ENCODE measurements at regions not wholly inside any gene's neighbourhood (a gene's known extent, or its start where the extent isn't known, plus 50 kb on each side); places are given as distances from the start of the nearest gene placed in this dataset.
"Not testable (repeated sequence)": the region's sequence is repeated elsewhere in the genome, so short reads cannot be mapped to it uniquely, and the experiment has no call there.

DNA sequence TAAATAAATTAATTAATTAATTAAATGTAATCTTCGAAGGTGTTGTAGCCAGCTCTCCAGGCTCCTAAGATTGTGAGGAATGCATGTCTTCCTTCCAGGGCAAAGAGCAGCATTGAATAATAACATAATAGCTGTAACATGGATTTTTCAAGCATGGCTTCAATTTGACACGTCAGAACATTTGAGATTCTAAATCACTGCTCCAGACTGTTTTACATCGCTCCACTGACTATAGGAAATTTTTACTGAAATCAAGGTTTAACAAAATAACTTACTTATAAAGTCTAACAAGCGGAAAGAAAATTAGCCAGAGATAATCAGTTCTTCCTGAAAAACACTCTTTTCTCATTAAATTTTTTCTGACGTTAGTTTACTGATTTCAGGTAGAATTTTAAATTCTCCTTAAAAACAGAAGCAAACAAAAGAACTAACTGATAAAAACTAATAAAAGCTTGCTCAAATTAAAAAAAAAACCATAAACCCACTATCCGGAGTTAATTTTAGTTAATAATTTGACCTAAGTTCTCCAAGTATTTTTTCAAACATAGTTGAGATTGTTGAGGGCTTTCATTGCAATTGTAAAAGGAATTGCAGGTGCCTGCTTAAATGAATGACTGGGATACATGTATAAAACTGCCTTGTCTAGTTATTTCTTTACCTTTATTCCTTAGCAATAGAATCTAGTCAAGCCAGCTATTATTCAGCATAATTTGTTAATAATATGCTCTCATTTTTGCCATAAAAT lies 51.2 kb upstream of the SGCE start:
- DNase-seq = no peak
- H3K9me3 Mint-ChIP-seq = no peaks in the 10 kb centered on the region
- H3K36me3 Mint-ChIP-seq (ENCODE audit: insufficient read depth in 2 of 2) = no peaks in the 10 kb centered on the region
- H3K27ac Mint-ChIP-seq = no peak overlapping the region
- no peaks in the 10 kb centered on the region for H3K27me3 Mint-ChIP-seq (ENCODE audit: low read depth)
- H3K4me3 Mint-ChIP-seq = no peak overlapping the region
- H3K4me1 Mint-ChIP-seq (ENCODE audit: low read depth) = no peaks in the 10 kb centered on the region
- ATAC-seq (replicated peaks in 1 of 2) = no peak

DNA sequence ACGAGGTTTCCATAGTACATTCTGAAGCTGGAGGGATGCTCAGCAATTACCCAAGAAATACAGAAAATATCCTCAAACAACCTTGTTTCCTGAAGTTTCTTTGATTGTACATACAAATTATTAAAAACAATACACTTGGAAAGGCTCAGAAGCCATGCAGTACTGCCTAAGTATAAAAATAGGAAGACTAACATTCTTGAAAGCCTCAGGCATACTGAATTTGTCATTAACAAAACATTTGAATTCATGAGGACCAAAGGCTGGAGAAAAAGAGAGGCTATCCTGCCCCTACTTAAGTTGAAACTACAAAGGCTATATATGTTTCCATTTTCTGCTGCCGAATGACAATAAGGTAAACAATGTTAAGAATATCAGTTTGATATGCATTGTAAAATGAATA lies 54.3 kb upstream of the SGCE start:
- Mint-ChIP-seq H3K36me3 (ENCODE audit: insufficient read depth in 2 of 2) (no peaks in the 10 kb centered on the region), H3K27ac (no peak overlapping the region), H3K27me3 (ENCODE audit: low read depth) (no peaks in the 10 kb centered on the region), H3K4me1 (ENCODE audit: low read depth) (no peaks in the 10 kb centered on the region), H3K9me3 (no peaks in the 10 kb centered on the region), H3K4me3 (no peak overlapping the region)
- DNase-seq (no peak), ATAC-seq (replicated peaks in 1 of 2) (no peak)

DNA sequence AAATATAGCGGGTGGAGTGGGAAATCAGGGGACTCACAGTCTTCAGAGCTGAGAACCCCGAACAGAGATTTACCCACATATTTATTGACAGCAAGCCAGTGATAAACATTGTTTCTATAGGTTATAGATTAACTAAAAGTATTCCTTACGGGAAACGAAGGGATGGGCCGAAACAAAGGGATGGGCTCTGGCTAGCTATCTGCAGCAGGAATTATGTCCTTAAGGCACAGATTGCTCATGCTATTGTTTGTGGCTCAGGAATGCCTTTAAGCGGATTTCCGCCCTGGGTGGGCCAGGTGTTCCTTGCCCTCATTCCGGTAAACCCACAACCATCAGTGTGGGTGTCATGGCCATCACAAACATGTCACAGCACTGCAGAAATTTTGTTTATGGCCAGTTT lies 66.4 kb upstream of the SGCE start:
- not testable (repeated sequence) for H3K4me3 Mint-ChIP-seq; H3K27me3 Mint-ChIP-seq (ENCODE audit: low read depth); H3K27ac Mint-ChIP-seq; H3K9me3 Mint-ChIP-seq; ATAC-seq (replicated peaks in 1 of 2); H3K4me1 Mint-ChIP-seq (ENCODE audit: low read depth); DNase-seq; H3K36me3 Mint-ChIP-seq (ENCODE audit: insufficient read depth in 2 of 2)

- H3K27ac Mint-ChIP-seq; H3K9me3 Mint-ChIP-seq; DNase-seq; H3K4me1 Mint-ChIP-seq (ENCODE audit: low read depth); H3K36me3 Mint-ChIP-seq (ENCODE audit: insufficient read depth in 2 of 2); H3K4me3 Mint-ChIP-seq; ATAC-seq (replicated peaks in 1 of 2): not testable (repeated sequence)
- H3K27me3 Mint-ChIP-seq (ENCODE audit: low read depth) = peaks cover 10% of the 10 kb centered on the region
Observed at GRCh38 chr7:94728893-94729292, 73.0 kb upstream of the SGCE start.

DNA sequence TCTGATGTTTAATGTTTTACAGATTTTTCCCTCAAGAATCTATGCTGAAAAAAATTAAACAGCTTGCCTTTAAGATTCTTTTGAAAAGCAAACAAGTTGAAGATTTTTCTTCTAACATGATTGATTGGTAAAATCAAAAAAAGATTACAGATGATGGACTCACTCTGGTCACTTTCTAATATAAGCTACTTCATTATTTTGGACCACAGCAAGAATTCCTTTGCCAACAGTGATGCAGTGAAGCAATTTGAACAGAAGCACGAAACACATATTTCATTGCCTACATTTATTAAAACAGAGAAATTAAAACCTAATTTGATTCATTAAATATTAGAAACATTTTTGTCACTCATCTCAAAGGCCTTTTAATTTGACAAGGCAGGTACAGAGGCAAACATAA lies 82.1 kb upstream of the SGCE start:
- H3K27ac Mint-ChIP-seq = no peak overlapping the region
- DNase-seq (no peak), ATAC-seq (replicated peaks in 1 of 2) (no peak)
- H3K36me3 Mint-ChIP-seq (ENCODE audit: insufficient read depth in 2 of 2) = no peaks in the 10 kb centered on the region
- no peak overlapping the region for H3K4me3 Mint-ChIP-seq
- no peaks in the 10 kb centered on the region for H3K27me3 Mint-ChIP-seq (ENCODE audit: low read depth)
- H3K4me1 Mint-ChIP-seq (ENCODE audit: low read depth) = no peaks in the 10 kb centered on the region
- no peaks in the 10 kb centered on the region for H3K9me3 Mint-ChIP-seq

DNA sequence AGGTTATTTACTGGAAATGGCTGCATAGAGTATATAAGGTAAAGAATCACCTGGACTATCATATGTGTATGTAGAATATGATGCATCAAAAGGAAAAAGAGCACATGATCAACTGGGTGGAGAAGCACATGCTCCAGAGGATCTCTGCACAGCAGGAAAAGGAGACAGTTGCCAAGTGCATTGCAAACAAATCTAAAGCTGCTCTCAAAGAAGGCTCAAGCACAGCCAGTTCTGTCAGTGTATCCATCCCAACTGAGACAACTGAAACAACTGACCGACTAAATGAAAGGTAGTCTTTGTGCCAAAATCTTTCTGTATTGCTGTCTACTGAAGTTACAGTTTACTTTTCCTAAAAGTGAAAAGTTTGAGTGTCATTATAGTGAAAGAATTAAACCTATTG lies 83.2 kb upstream of the SGCE start:
- Mint-ChIP-seq H3K4me3 (no peak overlapping the region), H3K4me1 (ENCODE audit: low read depth) (no peaks in the 10 kb centered on the region), H3K9me3 (no peaks in the 10 kb centered on the region), H3K27ac (no peak overlapping the region), H3K27me3 (ENCODE audit: low read depth) (no peaks in the 10 kb centered on the region), H3K36me3 (ENCODE audit: insufficient read depth in 2 of 2) (no peaks in the 10 kb centered on the region)
- ATAC-seq (replicated peaks in 1 of 2) (no peak), DNase-seq (no peak)

DNA sequence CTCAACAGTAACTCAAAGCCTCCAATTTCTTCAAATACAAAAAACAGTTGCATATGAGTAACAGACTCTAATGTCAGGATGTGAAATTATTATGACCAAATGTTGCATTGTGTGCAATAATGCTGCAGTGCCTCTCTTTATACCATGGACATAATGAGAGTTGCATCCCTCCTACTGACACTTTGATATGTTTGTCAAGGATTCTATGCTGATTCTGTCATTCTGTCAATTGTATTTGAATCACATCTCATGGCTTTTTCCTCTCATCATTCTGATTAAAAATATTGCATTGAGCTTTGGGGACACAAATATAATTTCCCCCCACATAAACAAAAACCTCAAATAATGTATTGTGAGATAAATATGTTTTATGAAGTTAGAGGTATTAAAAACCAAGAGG lies 84.6 kb upstream of the SGCE start:
- no peaks in the 10 kb centered on the region for H3K9me3 Mint-ChIP-seq
- no peak overlapping the region for H3K27ac Mint-ChIP-seq
- DNase-seq (no peak), ATAC-seq (replicated peaks in 1 of 2) (no peak)
- H3K27me3 Mint-ChIP-seq (ENCODE audit: low read depth) = no peaks in the 10 kb centered on the region
- H3K36me3 Mint-ChIP-seq (ENCODE audit: insufficient read depth in 2 of 2) = no peaks in the 10 kb centered on the region
- no peak overlapping the region for H3K4me3 Mint-ChIP-seq
- no peaks in the 10 kb centered on the region for H3K4me1 Mint-ChIP-seq (ENCODE audit: low read depth)

DNA sequence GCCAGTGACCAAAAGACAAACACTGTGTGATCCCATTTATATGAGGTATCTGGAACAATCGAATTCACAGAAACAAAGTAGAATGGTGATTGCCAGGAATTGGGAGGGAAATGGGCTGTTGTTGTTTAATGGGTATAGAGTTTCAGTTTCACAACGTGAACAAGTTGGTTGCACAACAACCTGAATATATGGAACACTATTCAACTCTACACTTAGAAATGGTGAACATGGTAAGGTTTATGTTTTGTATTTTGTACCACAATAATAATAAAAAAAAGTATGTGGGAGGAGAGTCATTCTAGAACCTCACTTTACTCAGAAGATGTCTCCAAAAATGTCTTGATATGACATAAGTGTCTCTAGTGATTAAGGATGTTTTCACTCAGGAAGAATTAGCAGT lies 85.2 kb upstream of the SGCE start:
- Mint-ChIP-seq H3K4me1 (ENCODE audit: low read depth) (no peaks in the 10 kb centered on the region), H3K9me3 (no peaks in the 10 kb centered on the region), H3K4me3 (no peak overlapping the region), H3K36me3 (ENCODE audit: insufficient read depth in 2 of 2) (no peaks in the 10 kb centered on the region), H3K27ac (no peak overlapping the region), H3K27me3 (ENCODE audit: low read depth) (no peaks in the 10 kb centered on the region)
- peak in 1 of 2 donors; percentile 15 for ATAC-seq (replicated peaks in 1 of 2)
- DNase-seq = no peak

- H3K27me3 Mint-ChIP-seq (ENCODE audit: low read depth) = no peaks in the 10 kb centered on the region
- H3K9me3 Mint-ChIP-seq = peaks cover 0 to 6% of the 10 kb centered on the region in 2 donors
- ATAC-seq (replicated peaks in 1 of 2) = no peak
- DNase-seq = no peak
- no peak overlapping the region for H3K4me3 Mint-ChIP-seq
- H3K27ac Mint-ChIP-seq = no peak overlapping the region
- H3K36me3 Mint-ChIP-seq (ENCODE audit: insufficient read depth in 2 of 2) = no peaks in the 10 kb centered on the region
- no peaks in the 10 kb centered on the region for H3K4me1 Mint-ChIP-seq (ENCODE audit: low read depth)
Observed at GRCh38 chr7:94748376-94748775, 92.4 kb upstream of the SGCE start.

GRCh38 chr7:94760446-94761100 lies 104.6 kb upstream of the SGCE start:
- H3K4me3 Mint-ChIP-seq = no peak overlapping the region

GRCh38 chr7:94761451-94761850 lies 105.5 kb upstream of the SGCE start:
- no peak overlapping the region for H3K4me3 Mint-ChIP-seq
- H3K27ac Mint-ChIP-seq = no peak overlapping the region
- ATAC-seq (replicated peaks in 1 of 2) (no peak), DNase-seq (no peak)
- no peaks in the 10 kb centered on the region for H3K36me3 Mint-ChIP-seq (ENCODE audit: insufficient read depth in 2 of 2)
- no peaks in the 10 kb centered on the region for H3K27me3 Mint-ChIP-seq (ENCODE audit: low read depth)
- no peaks in the 10 kb centered on the region for H3K4me1 Mint-ChIP-seq (ENCODE audit: low read depth)
- H3K9me3 Mint-ChIP-seq = peaks cover 5% of the 10 kb centered on the region in 2 donors

More at GRCh38 chr7:94760446-94761100, 104.6 kb upstream of the SGCE start:
- H3K27ac Mint-ChIP-seq = no peak overlapping the region
- no peaks in the 10 kb centered on the region for H3K27me3 Mint-ChIP-seq (ENCODE audit: low read depth)
- peaks cover 7 to 11% of the 10 kb centered on the region in 2 donors for H3K9me3 Mint-ChIP-seq
- ATAC-seq (replicated peaks in 1 of 2) (no peak), DNase-seq (no peak)
- no peaks in the 10 kb centered on the region for H3K36me3 Mint-ChIP-seq (ENCODE audit: insufficient read depth in 2 of 2)
- no peaks in the 10 kb centered on the region for H3K4me1 Mint-ChIP-seq (ENCODE audit: low read depth)

GRCh38 chr7:94763268-94763667 lies 107.3 kb upstream of the SGCE start:
- no peak overlapping the region for H3K27ac Mint-ChIP-seq
- no peaks in the 10 kb centered on the region for H3K27me3 Mint-ChIP-seq (ENCODE audit: low read depth)
- ATAC-seq (replicated peaks in 1 of 2) (no peak), DNase-seq (no peak)
- no peaks in the 10 kb centered on the region for H3K4me1 Mint-ChIP-seq (ENCODE audit: low read depth)
- peaks cover 0 to 1% of the 10 kb centered on the region in 2 donors for H3K9me3 Mint-ChIP-seq
- no peak overlapping the region for H3K4me3 Mint-ChIP-seq
- H3K36me3 Mint-ChIP-seq (ENCODE audit: insufficient read depth in 2 of 2) = no peaks in the 10 kb centered on the region

DNA sequence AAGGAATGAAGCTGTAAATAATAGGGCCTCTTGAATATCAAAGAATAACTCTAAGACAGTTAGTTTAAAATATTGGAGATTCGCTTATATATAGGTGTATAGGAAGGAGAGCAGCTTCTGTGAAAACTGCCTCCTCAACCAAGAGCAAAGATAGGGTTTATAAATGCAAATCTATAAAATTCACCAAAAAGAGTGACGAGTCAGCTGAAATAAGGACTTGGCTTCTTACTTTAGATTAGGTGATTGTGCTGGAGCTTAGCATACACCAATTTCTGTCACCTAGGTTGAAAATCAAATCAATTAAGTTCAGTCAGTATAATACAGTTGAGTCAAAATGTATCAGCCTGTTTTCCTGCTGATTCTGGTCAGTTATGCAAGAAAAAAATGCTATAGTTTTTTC lies 113.8 kb upstream of the SGCE start:
- Mint-ChIP-seq H3K27me3 (ENCODE audit: low read depth) (no peaks in the 10 kb centered on the region), H3K36me3 (ENCODE audit: insufficient read depth in 2 of 2) (no peaks in the 10 kb centered on the region), H3K4me1 (ENCODE audit: low read depth) (no peaks in the 10 kb centered on the region), H3K4me3 (no peak overlapping the region), H3K27ac (no peak overlapping the region), H3K9me3 (peaks cover 0 to 6% of the 10 kb centered on the region in 2 donors)
- ATAC-seq (replicated peaks in 1 of 2) (no peak), DNase-seq (no peak)
